Activated CD4-positive, alpha-beta memory T cell treated with anti-CD3 and anti-CD28 coated beads, Interleukin-2, amount 10 ng/mL, durations not matched to agents 7 days and 5 days (primary cell): ENCODE measurements at regions not wholly inside any gene's neighbourhood (a gene's known extent, or its start where the extent isn't known, plus 50 kb on each side); places are given as distances from the start of the nearest gene placed in this dataset.

ENCODE experiments used
- CTCF ChIA-PET: fragments of 350-600 bp; sonication (Branson Sonifier 250); formaldehyde crosslinking; loops from one replicate; lab custom pipeline; 2021; ENCODE audit warnings: antibody characterized with exemption, inconsistent platforms; lab: Charles Lee
- POLR2A ChIA-PET: fragments of 350-600 bp; sonication (Branson Sonifier 250); formaldehyde crosslinking; loops from one replicate; lab custom pipeline; 2021; ENCODE audit warnings: antibody characterized with exemption; lab: Charles Lee
- DNase-seq: peaks from one replicate; pipeline ENCODE4 v3.0.0-alpha.2; 2020
- H3K27ac Mint-ChIP-seq: one replicate; pipeline ENCODE4 v1.8.0; 2021; ENCODE audit warnings: mild to moderate bottlenecking, mixed read lengths
- H3K27me3 Mint-ChIP-seq: one replicate; pipeline ENCODE4 v1.8.0; 2021; ENCODE audit warnings: mixed read lengths
- H3K36me3 Mint-ChIP-seq: one replicate; pipeline ENCODE4 v1.8.0; 2021; ENCODE audit warnings: low read depth, mixed read lengths
- H3K4me1 Mint-ChIP-seq: one replicate; pipeline ENCODE4 v1.8.0; 2021; ENCODE audit warnings: mixed read lengths
- H3K4me3 Mint-ChIP-seq: one replicate; pipeline ENCODE4 v1.8.0; 2021; ENCODE audit warnings: mild to moderate bottlenecking, mixed read lengths
- H3K9me3 Mint-ChIP-seq: one replicate; pipeline ENCODE4 v1.8.0; 2021; ENCODE audit warnings: mixed read lengths

- no peak overlapping the region for H3K27ac Mint-ChIP-seq
- no peak overlapping the region for H3K4me3 Mint-ChIP-seq
- H3K36me3 Mint-ChIP-seq: no peaks in the 10 kb centered on the region
- no peak for DNase-seq
- H3K27me3 Mint-ChIP-seq: no peaks in the 10 kb centered on the region
- H3K4me1 Mint-ChIP-seq: no peaks in the 10 kb centered on the region
- CTCF ChIA-PET: no interaction called here
- peaks cover 17% of the 10 kb centered on the region for H3K9me3 Mint-ChIP-seq
- POLR2A ChIA-PET: no interaction called here
Measured at GRCh38 chr3:22236490-22237270, 485.7 kb upstream of the ZNF385D start.

- no peaks in the 10 kb centered on the region for H3K27me3 Mint-ChIP-seq
- no peaks in the 10 kb centered on the region for H3K36me3 Mint-ChIP-seq
- H3K4me1 Mint-ChIP-seq: no peaks in the 10 kb centered on the region
Measured at GRCh38 chr3:22239011-22239410, 488.0 kb upstream of the ZNF385D start.

GRCh38 chr3:22241110-22241509, 490.1 kb upstream of the ZNF385D start:
- Mint-ChIP-seq H3K27ac (no peak overlapping the region), H3K27me3 (no peaks in the 10 kb centered on the region), H3K4me3 (no peak overlapping the region), H3K9me3 (peaks cover 12% of the 10 kb centered on the region), H3K36me3 (no peaks in the 10 kb centered on the region), H3K4me1 (no peaks in the 10 kb centered on the region)
- ChIA-PET CTCF (no interaction called here), POLR2A (no interaction called here)
- no peak for DNase-seq

More at GRCh38 chr3:22239011-22239410, 488.0 kb upstream of the ZNF385D start:
- ChIA-PET POLR2A (no interaction called here), CTCF (no interaction called here)
- Mint-ChIP-seq H3K27ac (no peak overlapping the region), H3K4me3 (no peak overlapping the region), H3K9me3 (peaks cover 12% of the 10 kb centered on the region)
- no peak for DNase-seq

- Mint-ChIP-seq H3K4me1 (no peaks in the 10 kb centered on the region), H3K4me3 (no peak overlapping the region), H3K27ac (no peak overlapping the region), H3K36me3 (no peaks in the 10 kb centered on the region), H3K27me3 (no peaks in the 10 kb centered on the region), H3K9me3 (peaks cover 15% of the 10 kb centered on the region)
- DNase-seq: no peak
- POLR2A ChIA-PET: no interaction called here
- CTCF ChIA-PET: no interaction called here
Measured at GRCh38 chr3:22244761-22245521, 493.9 kb upstream of the ZNF385D start.

- Mint-ChIP-seq H3K4me3 (no peak overlapping the region), H3K27ac (no peak overlapping the region), H3K36me3 (no peaks in the 10 kb centered on the region), H3K9me3 (peaks cover 8% of the 10 kb centered on the region), H3K4me1 (no peaks in the 10 kb centered on the region), H3K27me3 (no peaks in the 10 kb centered on the region)
- CTCF ChIA-PET: no interaction called here
- POLR2A ChIA-PET: no interaction called here
- DNase-seq: no peak
Measured at GRCh38 chr3:22245811-22246583, 495.0 kb upstream of the ZNF385D start.

DNA sequence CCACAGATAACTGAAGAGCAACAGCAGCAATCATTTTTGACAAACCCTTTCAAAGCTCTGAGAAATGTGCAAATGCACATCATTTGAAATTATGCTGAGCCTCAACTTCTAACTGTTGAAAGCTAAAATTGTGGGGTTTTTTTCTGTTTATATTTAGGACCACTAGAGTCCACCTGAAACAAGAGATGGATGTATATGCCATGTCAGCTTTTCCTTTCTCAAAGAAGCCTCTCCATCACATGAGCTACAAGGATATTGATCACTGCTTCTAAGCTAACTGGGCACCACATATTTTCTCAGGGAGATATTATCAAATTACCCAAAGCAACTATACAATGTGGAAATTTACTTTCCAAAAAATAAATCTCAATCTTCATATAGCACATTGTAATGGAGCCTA, 498.6 kb upstream of the ZNF385D start:
- Mint-ChIP-seq H3K9me3 (peaks cover 6% of the 10 kb centered on the region), H3K4me3 (no peak overlapping the region), H3K4me1 (no peaks in the 10 kb centered on the region), H3K36me3 (no peaks in the 10 kb centered on the region), H3K27me3 (no peaks in the 10 kb centered on the region), H3K27ac (no peak overlapping the region)
- ChIA-PET CTCF (no interaction called here), POLR2A (no interaction called here)
- no peak for DNase-seq

DNA sequence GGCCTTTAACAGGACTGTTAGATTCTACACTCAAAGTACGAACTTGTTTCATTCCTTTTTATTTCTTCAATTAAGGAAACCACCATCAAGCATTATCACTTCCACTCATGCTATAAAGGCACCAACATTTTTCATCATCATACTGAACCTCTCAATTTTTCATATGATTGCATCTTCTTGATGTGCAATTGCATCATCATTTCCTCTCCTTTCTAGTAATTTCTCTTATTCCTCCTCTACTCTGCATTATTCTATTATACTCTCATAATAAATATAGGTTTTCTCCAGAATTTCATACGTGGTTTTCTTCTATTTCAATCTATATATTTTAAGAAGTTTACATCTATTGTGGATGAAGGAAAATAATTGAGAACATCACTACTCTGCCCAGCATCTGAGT, 506.2 kb upstream of the ZNF385D start:
- ChIA-PET POLR2A (no interaction called here), CTCF (no interaction called here)
- Mint-ChIP-seq H3K36me3 (no peaks in the 10 kb centered on the region), H3K9me3 (peaks cover 6% of the 10 kb centered on the region), H3K4me3 (no peak overlapping the region), H3K27me3 (no peaks in the 10 kb centered on the region), H3K27ac (no peak overlapping the region), H3K4me1 (no peaks in the 10 kb centered on the region)
- no peak for DNase-seq

DNA sequence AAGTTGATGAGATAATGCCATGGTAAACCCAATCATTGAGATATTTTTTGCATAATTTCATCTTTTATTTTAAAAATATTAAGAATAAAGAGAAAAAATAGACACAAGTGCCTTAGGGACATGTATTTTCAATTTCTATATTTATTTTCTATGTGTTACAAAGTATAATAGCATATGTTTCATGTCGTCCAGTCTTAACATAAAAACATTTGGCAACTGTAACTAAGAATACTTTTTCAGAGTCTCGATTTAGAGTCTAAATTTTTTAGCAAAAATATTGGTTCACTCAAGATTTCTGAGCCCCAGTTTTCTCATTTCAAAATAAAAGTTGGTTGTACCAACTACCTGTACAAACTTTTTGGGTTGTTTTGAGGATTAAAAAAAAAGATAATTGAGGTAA, 511.4 kb upstream of the ZNF385D start:
- no peak overlapping the region for H3K27ac Mint-ChIP-seq
- H3K4me1 Mint-ChIP-seq: no peaks in the 10 kb centered on the region
- POLR2A ChIA-PET: no interaction called here
- no peak for DNase-seq
- CTCF ChIA-PET: no interaction called here
- H3K9me3 Mint-ChIP-seq: peaks cover 10% of the 10 kb centered on the region
- no peaks in the 10 kb centered on the region for H3K27me3 Mint-ChIP-seq
- no peaks in the 10 kb centered on the region for H3K36me3 Mint-ChIP-seq
- H3K4me3 Mint-ChIP-seq: no peak overlapping the region

DNA sequence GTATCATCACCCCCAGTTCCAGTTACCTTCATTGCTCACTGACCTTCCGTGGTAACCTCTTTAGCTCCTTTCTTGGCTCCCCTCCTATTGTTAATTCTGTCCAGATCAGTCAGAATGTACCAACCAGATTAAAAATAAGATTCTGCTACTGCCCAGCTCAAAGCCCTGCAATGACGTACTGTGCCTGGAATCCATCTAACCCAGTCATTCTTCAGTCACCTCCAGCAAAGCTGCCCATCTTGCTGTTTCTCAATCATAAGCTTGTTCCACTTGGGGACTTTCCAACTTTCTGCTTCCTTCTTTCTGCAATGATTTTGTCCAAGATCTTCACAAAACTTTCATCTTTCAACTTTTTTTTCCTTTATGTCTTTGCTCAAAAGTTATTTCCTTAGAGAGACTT, 512.0 kb upstream of the ZNF385D start:
- no peak overlapping the region for H3K27ac Mint-ChIP-seq
- ChIA-PET POLR2A (no interaction called here), CTCF (no interaction called here)
- H3K4me3 Mint-ChIP-seq: no peak overlapping the region
- no peaks in the 10 kb centered on the region for H3K36me3 Mint-ChIP-seq
- no peaks in the 10 kb centered on the region for H3K4me1 Mint-ChIP-seq
- no peaks in the 10 kb centered on the region for H3K27me3 Mint-ChIP-seq
- DNase-seq: no peak
- H3K9me3 Mint-ChIP-seq: peaks cover 10% of the 10 kb centered on the region

DNA sequence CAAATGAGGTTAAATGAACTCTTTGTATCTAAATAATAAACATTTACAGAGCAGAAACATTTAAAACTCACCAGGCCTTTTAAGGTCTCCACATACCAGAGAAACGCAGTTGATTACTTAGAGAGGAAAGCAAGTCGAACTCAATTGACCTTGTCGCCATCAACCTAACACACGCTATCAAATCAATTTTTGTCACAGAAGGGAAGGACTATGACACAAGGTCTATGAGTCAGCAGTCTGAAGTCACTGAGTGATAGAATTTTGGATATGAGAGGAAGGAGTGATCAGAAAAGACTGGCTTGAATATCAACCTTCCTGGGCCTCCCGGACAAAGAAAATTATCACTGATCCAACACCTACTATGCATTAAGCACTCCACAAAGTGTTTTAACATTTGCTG, 514.4 kb upstream of the ZNF385D start:
- ChIA-PET POLR2A (no interaction called here), CTCF (no interaction called here)
- Mint-ChIP-seq H3K27me3 (no peaks in the 10 kb centered on the region), H3K4me3 (no peak overlapping the region), H3K9me3 (peaks cover 10% of the 10 kb centered on the region), H3K4me1 (no peaks in the 10 kb centered on the region), H3K36me3 (no peaks in the 10 kb centered on the region), H3K27ac (no peak overlapping the region)
- DNase-seq: no peak

- no peaks in the 10 kb centered on the region for H3K36me3 Mint-ChIP-seq
- no peaks in the 10 kb centered on the region for H3K4me1 Mint-ChIP-seq
- no peak overlapping the region for H3K4me3 Mint-ChIP-seq
- POLR2A ChIA-PET: no interaction called here
- H3K27me3 Mint-ChIP-seq: no peaks in the 10 kb centered on the region
- DNase-seq: no peak
- no peak overlapping the region for H3K27ac Mint-ChIP-seq
- no peaks in the 10 kb centered on the region for H3K9me3 Mint-ChIP-seq
- CTCF ChIA-PET: no interaction called here
Measured at GRCh38 chr3:22269831-22270230, 518.8 kb upstream of the ZNF385D start.

DNA sequence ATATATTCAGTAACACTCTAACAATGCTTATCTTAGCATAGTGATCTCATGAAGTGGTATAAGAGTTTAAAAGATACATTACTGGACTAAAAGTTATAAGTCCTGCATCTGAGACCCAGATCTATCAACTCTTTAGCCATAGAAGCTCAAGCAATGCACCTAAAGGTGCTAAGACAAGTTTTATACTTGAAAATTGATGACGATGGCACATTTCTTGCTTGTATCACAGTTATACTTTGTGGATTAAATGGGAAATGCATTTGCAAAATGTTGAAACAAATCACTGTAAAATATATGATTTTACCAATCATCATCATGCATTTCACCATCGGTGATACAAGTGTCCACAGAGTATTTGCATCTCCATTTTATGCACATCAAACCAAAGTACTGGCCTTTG, 525.3 kb upstream of the ZNF385D start:
- ChIA-PET CTCF (no interaction called here), POLR2A (no interaction called here)
- H3K36me3 Mint-ChIP-seq: no peaks in the 10 kb centered on the region
- H3K27me3 Mint-ChIP-seq: no peaks in the 10 kb centered on the region
- peaks cover 11% of the 10 kb centered on the region for H3K9me3 Mint-ChIP-seq
- no peak overlapping the region for H3K4me3 Mint-ChIP-seq
- no peak overlapping the region for H3K27ac Mint-ChIP-seq
- no peaks in the 10 kb centered on the region for H3K4me1 Mint-ChIP-seq
- DNase-seq: no peak

DNA sequence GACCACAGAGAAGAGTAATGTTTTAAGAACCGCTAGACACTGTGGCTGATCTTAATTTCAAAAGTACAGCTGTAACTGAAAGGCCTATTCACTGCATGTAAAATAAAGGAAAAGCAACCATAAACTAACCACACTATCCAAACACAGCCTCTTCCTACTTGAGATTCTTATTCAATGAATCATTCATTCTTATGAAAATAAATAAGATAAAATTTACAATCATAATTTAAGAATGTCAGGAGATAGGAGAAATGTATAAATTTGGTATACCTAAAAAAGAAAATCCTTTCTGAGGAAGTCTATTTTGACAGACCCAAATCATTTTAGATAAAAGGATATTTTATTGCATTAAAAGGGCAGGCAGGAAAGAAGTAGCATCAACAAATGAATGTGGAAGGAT, 533.5 kb upstream of the ZNF385D start:
- Mint-ChIP-seq H3K9me3 (peaks cover 8% of the 10 kb centered on the region), H3K27me3 (no peaks in the 10 kb centered on the region), H3K27ac (no peak overlapping the region), H3K4me3 (no peak overlapping the region), H3K4me1 (no peaks in the 10 kb centered on the region), H3K36me3 (no peaks in the 10 kb centered on the region)
- POLR2A ChIA-PET: no interaction called here
- no peak for DNase-seq
- CTCF ChIA-PET: no interaction called here
